ENCODE measurements at regions not wholly inside any gene's neighbourhood (a gene's known extent, or its start where the extent isn't known, plus 50 kb on each side); places are given as distances from the start of the nearest gene placed in this dataset.
"Not testable (repeated sequence)": the region's sequence is repeated elsewhere in the genome, so short reads cannot be mapped to it uniquely, and the experiment has no call there.

GRCh38 chr15:20153528-20153927, 388.1 kb downstream of the GOLGA6L6 start:
- intact Hi-C loops (cut with DNase I) = not testable (repeated sequence)

GRCh38 chr15:20148679-20149078, 392.9 kb downstream of the GOLGA6L6 start:
- DNase-seq (ENCODE audit: low spot score); intact Hi-C loops (cut with DNase I): not testable (repeated sequence)

More at GRCh38 chr15:20153528-20153927, 388.1 kb downstream of the GOLGA6L6 start:
- DNase-seq (ENCODE audit: low spot score) = peak; percentile 13

GRCh38 chr15:20148008-20148407, 393.6 kb downstream of the GOLGA6L6 start:
- intact Hi-C loops (cut with DNase I); DNase-seq (ENCODE audit: low spot score): not testable (repeated sequence)

- peak; percentile 36 for DNase-seq (ENCODE audit: low spot score)
- intact Hi-C loops (cut with DNase I) = not testable (repeated sequence)
These were observed 397.1 kb downstream of the GOLGA6L6 start for GRCh38 chr15:20144333-20145036.

GRCh38 chr15:20142906-20143305, 398.7 kb downstream of the GOLGA6L6 start:
- DNase-seq (ENCODE audit: low spot score); intact Hi-C loops (cut with DNase I): not testable (repeated sequence)

- DNase-seq (ENCODE audit: low spot score) = peak; percentile 50
- intact Hi-C loops (cut with DNase I) = not testable (repeated sequence)
These were observed 399.2 kb downstream of the GOLGA6L6 start for GRCh38 chr15:20142410-20142809.

GRCh38 chr15:20124668-20125067, 416.9 kb downstream of the GOLGA6L6 start:
- intact Hi-C loops (cut with DNase I); DNase-seq (ENCODE audit: low spot score): not testable (repeated sequence)

- intact Hi-C loops (cut with DNase I) = no loop called here
- peak; percentile 83 for DNase-seq (ENCODE audit: low spot score)
These were observed 435.6 kb downstream of the GOLGA6L6 start for GRCh38 chr15:20106026-20106425.

- intact Hi-C loops (cut with DNase I) = not testable (repeated sequence)
- DNase-seq (ENCODE audit: low spot score) = peak; percentile 80
These were observed 436.3 kb downstream of the GOLGA6L6 start for GRCh38 chr15:20105011-20105990.

- intact Hi-C loops (cut with DNase I) = not testable (repeated sequence)
- peak; percentile 91 for DNase-seq (ENCODE audit: low spot score)
These were observed 437.0 kb downstream of the GOLGA6L6 start for GRCh38 chr15:20104551-20104950.

- peak; percentile 85 for DNase-seq (ENCODE audit: low spot score)
- intact Hi-C loops (cut with DNase I) = not testable (repeated sequence)
These were observed 438.7 kb downstream of the GOLGA6L6 start for GRCh38 chr15:20102862-20103261.

- intact Hi-C loops (cut with DNase I) = not testable (repeated sequence)
- peak; percentile 78 for DNase-seq (ENCODE audit: low spot score)
These were observed 439.4 kb downstream of the GOLGA6L6 start for GRCh38 chr15:20102209-20102608.

GRCh38 chr15:20101281-20101680, 440.3 kb downstream of the GOLGA6L6 start:
- intact Hi-C loops (cut with DNase I); DNase-seq (ENCODE audit: low spot score): not testable (repeated sequence)

GRCh38 chr15:20100604-20101270, 440.9 kb downstream of the GOLGA6L6 start:
- DNase-seq (ENCODE audit: low spot score); intact Hi-C loops (cut with DNase I): not testable (repeated sequence)

GRCh38 chr15:20095699-20096303, 445.8 kb downstream of the GOLGA6L6 start:
- intact Hi-C loops (cut with DNase I); DNase-seq (ENCODE audit: low spot score): not testable (repeated sequence)

GRCh38 chr15:20089541-20089940, 452.1 kb downstream of the GOLGA6L6 start:
- peak; percentile 62 for DNase-seq (ENCODE audit: low spot score)
- intact Hi-C loops (cut with DNase I) = not testable (repeated sequence)

GRCh38 chr15:20084026-20084425, 457.6 kb downstream of the GOLGA6L6 start:
- intact Hi-C loops (cut with DNase I); DNase-seq (ENCODE audit: low spot score): not testable (repeated sequence)

- peak; percentile 47 for DNase-seq (ENCODE audit: low spot score)
- intact Hi-C loops (cut with DNase I) = not testable (repeated sequence)
These were observed 467.5 kb downstream of the GOLGA6L6 start for GRCh38 chr15:20074082-20074481.

- DNase-seq (ENCODE audit: low spot score) = peak; percentile 80
These were observed 472.6 kb downstream of the GOLGA6L6 start for GRCh38 chr15:20069043-20069442.

More at GRCh38 chr15:20069043-20069442, 472.6 kb downstream of the GOLGA6L6 start:
- intact Hi-C loops (cut with DNase I) = not testable (repeated sequence)

Measured in posterior vena cava (tissue), 2 donors.